GM19043 (cell line): ENCODE measurements at regions not wholly inside any gene's neighbourhood (a gene's known extent, or its start where the extent isn't known, plus 50 kb on each side); places are given as distances from the start of the nearest gene placed in this dataset.

Experiments used
- ATAC-seq: cut with Tn5 transposase; IDR thresholded peaks from one replicate; pipeline ENCODE4 v1.9.1; 2021; ENCODE audit warnings: low read depth; ENCODE audit not compliant: unreplicated experiment

DNA sequence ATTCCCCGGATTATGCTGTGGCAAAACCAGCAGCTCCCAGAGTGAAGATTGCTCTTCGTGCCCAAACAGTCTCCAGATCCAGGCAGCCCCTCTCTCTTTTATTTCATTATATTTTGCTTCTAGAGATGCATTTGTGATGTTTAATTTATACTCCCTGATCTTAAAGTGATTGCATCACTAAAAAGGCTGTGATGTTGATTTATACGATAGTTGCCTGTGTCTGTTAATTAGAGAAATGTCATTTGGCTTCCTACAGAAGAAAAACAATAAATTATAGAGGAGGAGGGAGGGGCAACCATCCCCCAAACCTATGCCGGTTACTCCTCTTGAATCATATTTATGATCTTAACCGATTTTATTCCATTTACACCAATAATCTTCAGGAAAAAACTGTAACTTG is 615.3 kb downstream of the TOX3 start:
- ATAC-seq: no peak

- ATAC-seq: no peak
Observed at GRCh38 chr16:51924744-51925143, 622.2 kb downstream of the TOX3 start.

DNA sequence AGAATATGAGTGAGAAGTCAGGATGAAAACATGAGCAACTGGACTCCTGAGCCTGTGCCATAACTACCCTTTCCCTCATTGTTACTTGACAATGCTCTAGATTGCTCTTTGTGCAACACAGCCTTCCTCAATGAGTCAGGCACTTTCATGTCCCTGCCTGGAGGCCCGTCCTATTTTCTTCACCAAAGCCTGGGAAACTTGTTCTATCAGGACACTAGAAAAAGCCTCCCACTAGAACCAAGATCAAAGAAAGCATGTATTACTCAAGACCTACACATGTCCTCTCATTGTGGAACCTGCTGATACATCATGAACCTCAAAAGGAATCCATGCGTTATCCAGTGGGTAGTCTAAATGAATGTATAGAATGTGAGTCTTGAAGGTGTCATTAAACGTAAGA is 624.5 kb downstream of the TOX3 start:
- ATAC-seq: no peak

- ATAC-seq: no peak
Observed at GRCh38 chr16:51919736-51920135, 627.2 kb downstream of the TOX3 start.

GRCh38 chr16:51916814-51917213 is 630.1 kb downstream of the TOX3 start:
- no peak for ATAC-seq

GRCh38 chr16:51916231-51916630 is 630.7 kb downstream of the TOX3 start:
- no peak for ATAC-seq

GRCh38 chr16:51907680-51908079 is 639.3 kb downstream of the TOX3 start:
- ATAC-seq: no peak

GRCh38 chr16:51900221-51900780 is 646.6 kb downstream of the TOX3 start:
- ATAC-seq: no peak

GRCh38 chr16:51898872-51899271 is 648.1 kb downstream of the TOX3 start:
- ATAC-seq: no peak

- no peak for ATAC-seq
Observed at GRCh38 chr16:51896013-51896412, 650.9 kb downstream of the TOX3 start.

- ATAC-seq: no peak
Observed at GRCh38 chr16:51892293-51893007, 654.5 kb downstream of the TOX3 start.

- ATAC-seq: no peak
Observed at GRCh38 chr16:51888534-51888933, 658.4 kb downstream of the TOX3 start.

- ATAC-seq: no peak
Observed at GRCh38 chr16:51888016-51888415, 658.9 kb downstream of the TOX3 start.

DNA sequence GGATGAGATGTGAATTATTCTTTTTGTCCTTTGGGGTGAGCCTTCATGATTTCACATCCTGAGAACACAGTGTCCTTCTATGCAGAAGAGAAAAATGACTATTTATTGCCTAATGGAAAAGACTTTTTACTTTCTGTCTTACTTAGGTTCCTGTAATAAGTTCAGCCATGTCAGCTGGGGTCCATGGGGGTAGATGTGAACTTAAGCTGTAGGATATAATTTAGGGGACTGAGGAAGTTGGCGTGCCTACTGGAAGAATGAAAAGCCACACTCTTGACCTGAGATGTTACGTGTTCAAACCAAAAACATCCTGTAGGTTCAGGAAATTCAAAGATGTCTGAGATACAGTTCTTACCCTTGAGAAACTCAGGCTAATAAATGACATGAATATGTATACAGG is 660.5 kb downstream of the TOX3 start:
- no peak for ATAC-seq

DNA sequence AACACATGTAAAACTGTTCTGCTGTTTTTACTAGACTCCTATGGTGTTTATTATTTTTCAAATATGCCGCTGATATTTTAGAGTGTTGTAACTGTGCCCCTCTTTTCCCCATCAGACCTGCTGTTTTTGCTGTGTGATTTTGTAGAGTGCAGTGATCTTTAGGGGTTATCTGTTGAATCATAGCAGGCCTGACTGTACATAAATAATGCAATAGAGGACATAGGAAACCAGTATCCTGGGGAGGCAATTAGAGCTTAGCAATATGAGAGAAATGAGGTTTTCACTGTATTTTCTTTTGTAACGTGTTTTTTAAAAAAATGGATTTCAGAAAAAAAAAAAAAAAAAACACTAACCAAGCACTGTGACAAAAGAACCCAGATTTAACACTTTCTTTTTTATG is 662.2 kb downstream of the TOX3 start:
- no peak for ATAC-seq

- ATAC-seq: no peak
Observed at GRCh38 chr16:51881731-51882130, 665.2 kb downstream of the TOX3 start.

- no peak for ATAC-seq
Observed at GRCh38 chr16:51880776-51881175, 666.2 kb downstream of the TOX3 start.

DNA sequence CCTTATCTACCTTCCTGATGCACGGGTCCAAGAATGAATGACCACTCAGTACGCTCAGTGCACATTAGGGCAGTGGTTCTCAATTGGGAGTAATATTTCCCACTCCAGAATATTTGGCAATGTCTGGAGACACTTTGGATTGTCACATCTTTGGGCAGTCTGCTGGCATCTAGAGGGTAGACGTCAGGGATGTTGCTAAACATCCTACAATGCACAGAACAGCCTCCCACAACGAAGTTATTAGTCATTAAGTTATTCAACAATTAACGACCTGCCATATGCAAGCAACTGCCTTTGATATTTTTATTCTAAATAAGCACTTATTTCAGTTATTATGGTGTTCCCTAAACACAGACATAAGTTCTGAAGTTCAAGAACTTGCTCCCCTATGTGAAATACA is 669.3 kb downstream of the TOX3 start:
- ATAC-seq: no peak

DNA sequence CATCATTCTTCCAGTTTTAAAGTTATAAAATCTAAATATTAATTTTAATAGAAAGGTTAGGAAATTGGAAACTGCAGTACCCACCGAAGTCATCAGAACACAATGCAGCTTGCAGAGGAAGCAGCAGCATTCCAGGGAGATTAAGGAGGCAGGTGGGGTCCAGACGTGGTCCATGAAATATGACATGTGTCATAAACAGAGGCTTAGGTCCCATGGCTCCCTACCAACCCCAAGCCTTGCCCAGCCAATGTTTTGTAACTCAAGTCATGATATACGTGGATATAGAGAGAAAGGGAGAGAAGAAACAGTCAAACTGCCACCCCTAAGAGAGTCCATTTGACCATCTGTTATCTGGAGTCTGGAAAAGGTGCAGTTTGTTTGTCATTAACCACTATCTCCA is 670.0 kb downstream of the TOX3 start:
- no peak for ATAC-seq

GRCh38 chr16:51876601-51876875 is 670.4 kb downstream of the TOX3 start:
- no peak for ATAC-seq

- ATAC-seq: no peak
Observed at GRCh38 chr16:51875834-51876600, 670.9 kb downstream of the TOX3 start.

DNA sequence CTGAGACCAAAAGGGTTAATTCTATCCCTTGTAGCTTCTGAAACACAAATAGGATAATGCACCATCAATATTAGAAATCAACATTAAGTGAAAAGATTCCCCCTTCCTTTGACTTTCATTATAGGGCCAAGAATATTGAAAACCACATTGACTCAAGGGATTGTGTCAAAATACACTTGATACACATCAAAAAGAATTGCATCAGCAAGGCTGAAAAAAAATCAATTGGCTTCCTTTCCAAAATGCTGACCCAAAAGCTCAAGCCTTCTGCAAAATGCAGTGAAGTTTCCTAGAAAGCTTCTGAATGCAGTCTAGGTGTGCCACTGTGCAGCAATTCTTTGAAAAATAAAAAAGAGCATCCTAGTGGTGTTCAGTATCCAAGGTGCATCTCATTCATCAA is 674.4 kb downstream of the TOX3 start:
- no peak for ATAC-seq
